ENCODE measurements at regions not wholly inside any gene's neighbourhood (a gene's known extent, or its start where the extent isn't known, plus 50 kb on each side); places are given as distances from the start of the nearest gene placed in this dataset.

- H3K36me3 Mint-ChIP-seq (ENCODE audit: insufficient read depth in 2 of 2) = no peaks in the 10 kb centered on the region
- no peak overlapping the region for H3K4me3 Mint-ChIP-seq
- H3K9me3 Mint-ChIP-seq = peaks cover 0 to 5% of the 10 kb centered on the region in 2 donors
- DNase-seq (no peak), ATAC-seq (replicated peaks in 1 of 2) (no peak)
- no peaks in the 10 kb centered on the region for H3K27me3 Mint-ChIP-seq (ENCODE audit: low read depth)
- H3K4me1 Mint-ChIP-seq (ENCODE audit: low read depth) = no peaks in the 10 kb centered on the region
- no peak overlapping the region for H3K27ac Mint-ChIP-seq
These were observed 54.3 kb upstream of the ROBO2 start for GRCh38 chr3:76985645-76986044.

- H3K36me3 Mint-ChIP-seq (ENCODE audit: insufficient read depth in 2 of 2) = no peaks in the 10 kb centered on the region
- no peaks in the 10 kb centered on the region for H3K27me3 Mint-ChIP-seq (ENCODE audit: low read depth)
- H3K9me3 Mint-ChIP-seq = peaks cover 3 to 6% of the 10 kb centered on the region in 2 donors
These were observed 52.9 kb upstream of the ROBO2 start for GRCh38 chr3:76986876-76987474.

More at GRCh38 chr3:76986876-76987474, 52.9 kb upstream of the ROBO2 start:
- no peak overlapping the region for H3K4me3 Mint-ChIP-seq
- DNase-seq (no peak), ATAC-seq (replicated peaks in 1 of 2) (no peak)
- no peak overlapping the region for H3K27ac Mint-ChIP-seq
- no peaks in the 10 kb centered on the region for H3K4me1 Mint-ChIP-seq (ENCODE audit: low read depth)
